Kidney tubule cell (primary cell): ENCODE measurements at regions not wholly inside any gene's neighbourhood (a gene's known extent, or its start where the extent isn't known, plus 50 kb on each side); places are given as distances from the start of the nearest gene placed in this dataset.
A peak's percentile ranks its signal among the peaks of the same experiment; 100 is the strongest.

Experiments used
- DNase-seq: peaks from one replicate; pipeline ENCODE4 v3.0.0-alpha.2; 2018; ENCODE audit warnings: low spot score

DNA sequence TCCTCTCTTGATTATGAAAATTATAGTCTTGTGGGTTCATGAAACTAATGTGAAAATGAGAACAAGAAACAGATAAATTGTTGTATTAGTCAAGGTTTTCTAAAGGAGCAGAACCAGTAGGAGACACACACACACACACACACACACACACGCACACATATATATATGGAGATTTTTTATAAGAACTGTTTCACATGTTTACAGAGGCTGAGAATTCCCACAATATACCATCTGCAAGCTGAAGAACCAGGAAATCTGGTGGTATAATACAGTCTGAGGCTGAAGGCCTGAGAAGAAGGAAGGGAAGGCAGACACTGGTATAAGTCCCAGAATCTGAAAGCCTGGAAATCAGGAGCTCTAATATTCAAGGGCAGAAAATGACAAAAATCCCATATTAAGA lies 70.9 kb upstream of the RGS18 start:
- no peak for DNase-seq

- DNase-seq = no peak
Observed at GRCh38 chr1:192088496-192088895, 69.8 kb upstream of the RGS18 start.

DNA sequence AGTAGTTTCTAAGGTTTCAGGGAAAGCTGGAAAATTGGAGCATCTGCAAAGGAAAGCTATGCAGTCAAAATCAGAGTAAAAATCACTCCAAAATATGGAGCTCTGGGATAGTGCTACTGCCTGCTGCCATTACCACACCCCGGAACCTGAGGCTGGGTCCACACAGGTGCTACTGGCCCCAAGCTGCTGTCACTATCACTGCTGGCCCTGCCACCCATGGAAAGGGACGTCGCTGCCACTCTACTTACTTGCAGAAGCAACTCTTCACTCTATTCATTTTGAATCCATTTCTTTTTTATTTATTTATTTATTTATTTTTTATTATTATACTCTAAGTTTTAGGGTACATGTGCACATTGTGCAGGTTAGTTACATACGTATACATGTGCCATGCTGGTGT lies 60.3 kb upstream of the RGS18 start:
- no peak for DNase-seq

- DNase-seq = no peak
Observed at GRCh38 chr1:192099328-192099727, 58.9 kb upstream of the RGS18 start.

DNA sequence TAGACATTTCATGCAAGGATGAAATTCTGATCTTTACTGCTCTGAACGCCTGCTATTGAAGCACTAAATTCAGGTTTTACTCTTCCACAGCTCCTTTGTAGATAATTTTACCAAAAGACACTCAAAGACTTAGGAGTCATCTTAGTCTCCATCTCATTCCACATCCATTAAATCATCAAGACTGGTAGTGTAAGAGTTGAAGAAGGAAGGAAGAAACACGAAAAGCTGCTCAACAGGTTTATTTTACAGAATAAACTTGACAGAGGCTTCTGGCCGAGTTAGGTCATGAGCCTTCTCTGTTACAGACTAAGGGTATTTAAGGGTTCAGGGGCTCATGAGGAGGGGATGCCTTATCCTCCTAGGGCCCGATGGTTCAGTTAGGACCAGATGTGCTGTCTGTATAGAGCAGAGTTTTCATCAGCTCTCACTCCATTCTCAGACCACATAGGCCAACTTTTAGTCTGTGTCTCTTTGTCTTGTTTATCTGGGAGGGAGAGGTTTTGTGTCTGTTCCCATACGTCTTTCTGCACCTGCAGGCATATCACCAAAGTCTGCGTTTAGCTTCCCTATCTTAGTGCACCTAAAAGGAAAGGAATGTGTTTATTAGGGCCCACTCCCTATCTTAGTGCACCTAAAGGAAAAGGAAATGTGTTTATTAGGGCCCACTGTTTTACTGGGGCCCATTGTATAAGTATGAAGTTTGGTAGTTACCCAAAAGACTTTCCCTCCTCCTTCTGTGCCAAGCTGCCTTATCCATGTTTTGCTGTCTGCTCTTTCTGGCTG lies 57.4 kb upstream of the RGS18 start:
- peak; percentile 34 for DNase-seq

- DNase-seq = no peak
Observed at GRCh38 chr1:192104128-192104527, 54.1 kb upstream of the RGS18 start.

DNA sequence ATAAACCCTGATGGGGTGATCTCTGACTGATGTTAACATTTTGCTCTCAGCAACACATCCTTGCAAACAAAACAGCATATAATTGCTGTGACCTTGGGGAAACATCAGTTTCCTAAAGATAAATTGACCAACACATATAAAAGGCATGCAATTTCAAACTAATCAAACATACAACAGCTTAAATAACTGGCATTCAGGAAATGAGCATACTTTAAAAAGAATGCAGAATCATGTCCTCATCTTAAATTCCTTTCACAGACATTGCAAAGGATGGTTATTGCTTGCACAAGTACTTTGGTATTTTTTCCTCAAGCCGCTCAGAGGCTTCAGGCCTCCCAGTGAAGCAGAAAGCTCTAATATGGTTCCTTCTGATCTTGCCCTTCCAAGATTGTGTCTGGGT lies 53.4 kb upstream of the RGS18 start:
- peak; percentile 64 for DNase-seq

GRCh38 chr1:192108161-192108560 lies 50.1 kb upstream of the RGS18 start:
- DNase-seq = no peak
